ENCODE measurements at regions not wholly inside any gene's neighbourhood (a gene's known extent, or its start where the extent isn't known, plus 50 kb on each side); places are given as distances from the start of the nearest gene placed in this dataset.
"Not testable (repeated sequence)": the region's sequence is repeated elsewhere in the genome, so short reads cannot be mapped to it uniquely, and the experiment has no call there.

- Histone ChIP-seq H3K4me1 (no peaks in the 10 kb centered on the region), H3K9me3 (replicated peaks) (0 out of 2 replicates have a peak, but pooled peaks cover 7% of the 10 kb centered on the region), H3K4me3 (no peak overlapping the region), H3K27ac (no peak overlapping the region), H3K27me3 (no peaks in the 10 kb centered on the region), H3K36me3 (no peaks in the 10 kb centered on the region)
- DNase-seq: no peak
Measured at GRCh38 chr6:141548966-141549365, 583.8 kb upstream of the GJE1 start.

GRCh38 chr6:141541581-141542324 is 591.0 kb upstream of the GJE1 start:
- Histone ChIP-seq H3K27ac (no peak overlapping the region), H3K4me3 (no peak overlapping the region), H3K27me3 (no peaks in the 10 kb centered on the region), H3K9me3 (replicated peaks) (no peaks in the 10 kb centered on the region), H3K36me3 (no peaks in the 10 kb centered on the region), H3K4me1 (no peaks in the 10 kb centered on the region)
- no peak for DNase-seq

- no peaks in the 10 kb centered on the region for H3K27me3 ChIP-seq
- no peak overlapping the region for H3K27ac ChIP-seq
- no peaks in the 10 kb centered on the region for H3K36me3 ChIP-seq
- no peaks in the 10 kb centered on the region for H3K9me3 ChIP-seq (replicated peaks)
- DNase-seq: no peak
- no peak overlapping the region for H3K4me3 ChIP-seq
- no peaks in the 10 kb centered on the region for H3K4me1 ChIP-seq
Measured at GRCh38 chr6:141540207-141540606, 592.5 kb upstream of the GJE1 start.

GRCh38 chr6:141539617-141540016 is 593.1 kb upstream of the GJE1 start:
- H3K36me3 ChIP-seq: no peaks in the 10 kb centered on the region
- no peaks in the 10 kb centered on the region for H3K9me3 ChIP-seq (replicated peaks)
- no peaks in the 10 kb centered on the region for H3K27me3 ChIP-seq
- no peak overlapping the region for H3K4me3 ChIP-seq
- no peak for DNase-seq
- H3K27ac ChIP-seq: no peak overlapping the region
- no peaks in the 10 kb centered on the region for H3K4me1 ChIP-seq

GRCh38 chr6:141532211-141532610 is 600.5 kb upstream of the GJE1 start:
- Histone ChIP-seq H3K9me3 (replicated peaks) (no peaks in the 10 kb centered on the region), H3K27me3 (no peaks in the 10 kb centered on the region), H3K4me1 (no peaks in the 10 kb centered on the region), H3K36me3 (no peaks in the 10 kb centered on the region), H3K4me3 (no peak overlapping the region), H3K27ac (no peak overlapping the region)
- no peak for DNase-seq

GRCh38 chr6:141531040-141531439 is 601.7 kb upstream of the GJE1 start:
- no peaks in the 10 kb centered on the region for H3K27me3 ChIP-seq
- no peaks in the 10 kb centered on the region for H3K9me3 ChIP-seq (replicated peaks)
- no peaks in the 10 kb centered on the region for H3K4me1 ChIP-seq
- H3K4me3 ChIP-seq: no peak overlapping the region
- no peak overlapping the region for H3K27ac ChIP-seq
- no peak for DNase-seq
- no peaks in the 10 kb centered on the region for H3K36me3 ChIP-seq

GRCh38 chr6:141528596-141528995 is 604.1 kb upstream of the GJE1 start:
- DNase-seq: no peak
- Histone ChIP-seq H3K27ac (no peak overlapping the region), H3K4me3 (no peak overlapping the region), H3K4me1 (no peaks in the 10 kb centered on the region), H3K36me3 (no peaks in the 10 kb centered on the region), H3K9me3 (replicated peaks) (no peaks in the 10 kb centered on the region), H3K27me3 (no peaks in the 10 kb centered on the region)

GRCh38 chr6:141526985-141527384 is 605.7 kb upstream of the GJE1 start:
- DNase-seq: no peak
- H3K4me3 ChIP-seq: no peak overlapping the region
- no peaks in the 10 kb centered on the region for H3K27me3 ChIP-seq
- no peaks in the 10 kb centered on the region for H3K36me3 ChIP-seq
- no peak overlapping the region for H3K27ac ChIP-seq
- no peaks in the 10 kb centered on the region for H3K4me1 ChIP-seq
- H3K9me3 ChIP-seq (replicated peaks): no peaks in the 10 kb centered on the region

- Histone ChIP-seq H3K9me3 (replicated peaks) (no peaks in the 10 kb centered on the region), H3K27me3 (no peaks in the 10 kb centered on the region), H3K4me1 (no peaks in the 10 kb centered on the region), H3K4me3 (no peak overlapping the region), H3K36me3 (no peaks in the 10 kb centered on the region), H3K27ac (no peak overlapping the region)
- no peak for DNase-seq
Measured at GRCh38 chr6:141521440-141521839, 611.3 kb upstream of the GJE1 start.

- Histone ChIP-seq H3K27ac (no peak overlapping the region), H3K9me3 (replicated peaks) (no peaks in the 10 kb centered on the region), H3K4me3 (no peak overlapping the region), H3K4me1 (no peaks in the 10 kb centered on the region), H3K36me3 (no peaks in the 10 kb centered on the region), H3K27me3 (no peaks in the 10 kb centered on the region)
- no peak for DNase-seq
Measured at GRCh38 chr6:141513830-141514229, 618.9 kb upstream of the GJE1 start.

- Histone ChIP-seq H3K36me3 (no peaks in the 10 kb centered on the region), H3K4me3 (no peak overlapping the region), H3K27ac (no peak overlapping the region), H3K27me3 (no peaks in the 10 kb centered on the region), H3K9me3 (replicated peaks) (peaks cover 6% of the 10 kb centered on the region; the same call in 1 of the 2 replicates), H3K4me1 (no peaks in the 10 kb centered on the region)
- no peak for DNase-seq
Measured at GRCh38 chr6:141510803-141511202, 621.9 kb upstream of the GJE1 start.

- H3K4me3 ChIP-seq; H3K9me3 ChIP-seq (replicated peaks); H3K4me1 ChIP-seq; H3K36me3 ChIP-seq; DNase-seq; H3K27ac ChIP-seq; H3K27me3 ChIP-seq: not testable (repeated sequence)
Measured at GRCh38 chr6:141506062-141506461, 626.7 kb upstream of the GJE1 start.

- H3K4me1 ChIP-seq; DNase-seq; H3K27me3 ChIP-seq; H3K4me3 ChIP-seq; H3K9me3 ChIP-seq (replicated peaks); H3K27ac ChIP-seq; H3K36me3 ChIP-seq: not testable (repeated sequence)
Measured at GRCh38 chr6:141504318-141504717, 628.4 kb upstream of the GJE1 start.

GRCh38 chr6:141501616-141502015 is 631.1 kb upstream of the GJE1 start:
- H3K4me3 ChIP-seq: no peak overlapping the region
- no peaks in the 10 kb centered on the region for H3K27me3 ChIP-seq
- no peaks in the 10 kb centered on the region for H3K4me1 ChIP-seq
- H3K36me3 ChIP-seq: no peaks in the 10 kb centered on the region
- no peak for DNase-seq
- no peak overlapping the region for H3K27ac ChIP-seq
- peaks cover 6% of the 10 kb centered on the region for H3K9me3 ChIP-seq (replicated peaks)

GRCh38 chr6:141498977-141499376 is 633.7 kb upstream of the GJE1 start:
- Histone ChIP-seq H3K4me1 (no peaks in the 10 kb centered on the region), H3K9me3 (replicated peaks) (no peaks in the 10 kb centered on the region; the same call in 1 of the 2 replicates), H3K4me3 (no peak overlapping the region), H3K27me3 (no peaks in the 10 kb centered on the region), H3K27ac (no peak overlapping the region), H3K36me3 (no peaks in the 10 kb centered on the region)
- DNase-seq: no peak

- DNase-seq: no peak
- H3K4me3 ChIP-seq: no peak overlapping the region
- H3K27ac ChIP-seq: no peak overlapping the region
- no peaks in the 10 kb centered on the region for H3K27me3 ChIP-seq
- H3K9me3 ChIP-seq (replicated peaks): no peaks in the 10 kb centered on the region
- no peaks in the 10 kb centered on the region for H3K36me3 ChIP-seq
- H3K4me1 ChIP-seq: no peaks in the 10 kb centered on the region
Measured at GRCh38 chr6:141492521-141493284, 640.0 kb upstream of the GJE1 start.

All from SJCRH30 (cell line).